ENCODE measurements at regions not wholly inside any gene's neighbourhood (a gene's known extent, or its start where the extent isn't known, plus 50 kb on each side); places are given as distances from the start of the nearest gene placed in this dataset.

DNA sequence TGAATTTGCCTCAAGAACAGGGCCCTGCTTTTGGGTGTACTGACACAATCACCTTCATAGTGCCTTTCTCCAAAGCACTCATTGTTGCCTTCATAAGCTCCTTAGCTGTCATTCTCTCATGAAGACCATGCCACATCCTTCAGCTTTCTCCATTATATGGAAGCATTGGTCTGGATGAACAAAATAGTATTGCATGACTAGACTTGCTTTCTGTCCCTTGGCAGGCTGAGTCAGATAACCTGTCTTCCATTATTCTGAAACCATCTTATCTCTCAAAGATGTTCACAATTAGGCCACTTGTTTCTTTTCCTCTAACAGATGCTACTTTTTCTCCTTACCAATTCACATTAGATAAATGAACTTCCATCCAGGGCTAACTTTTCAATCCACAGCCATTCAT is 297.9 kb downstream of the IRX1 start:
- no peaks in the 10 kb centered on the region for H3K36me3 ChIP-seq
- H3K27me3 ChIP-seq = no peaks in the 10 kb centered on the region
- H3K27ac ChIP-seq = no peak overlapping the region
- no peak for TF ChIP-seq CTCF (IDR thresholded peaks at IDR 0.05)
- H3K4me1 ChIP-seq = no peaks in the 10 kb centered on the region
- H3K4me3 ChIP-seq = no peak overlapping the region
- peaks cover 0 to 10% (median 0%) of the 10 kb centered on the region in 3 donors for H3K9me3 ChIP-seq
- no peak for ATAC-seq

- WGBS, 2 donors (ENCODE audit: low coverage in 1 of 2) = 63 to 67% methylated on average over 1 of the region's 1 CpG
- no peak for ATAC-seq
These were observed 298.3 kb downstream of the IRX1 start for GRCh38 chr5:3893975-3894374.

DNA sequence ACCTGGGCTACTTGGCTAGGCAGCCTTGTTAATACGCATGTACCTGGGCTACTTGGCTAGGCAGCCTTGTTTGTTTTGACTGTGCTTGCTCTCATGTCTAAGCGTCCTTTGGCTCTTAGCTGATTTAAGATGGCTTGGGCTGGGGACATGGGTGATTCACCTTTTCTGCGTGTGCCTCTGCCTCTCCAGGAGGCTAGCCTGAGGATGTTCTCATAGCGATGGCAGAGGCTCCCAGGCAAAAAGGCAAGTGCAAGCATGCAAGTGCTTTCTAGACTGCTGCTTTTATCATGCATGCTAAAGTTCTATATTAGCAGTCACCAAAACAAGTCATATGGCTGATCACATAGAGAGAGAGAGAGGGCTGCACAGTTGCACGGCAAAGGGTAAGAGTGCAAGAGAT is 300.5 kb downstream of the IRX1 start:
- ATAC-seq = no peak
- peaks cover 0 to 10% (median 0%) of the 10 kb centered on the region in 3 donors for H3K9me3 ChIP-seq
- no peaks in the 10 kb centered on the region for H3K27me3 ChIP-seq
- 71 to 73% methylated on average over 4 of the region's 5 CpGs for WGBS, 2 donors (ENCODE audit: low coverage in 1 of 2)
- no peak overlapping the region for H3K27ac ChIP-seq
- TF ChIP-seq CTCF (IDR thresholded peaks at IDR 0.05) (no peak), POLR2A (IDR thresholded peaks at IDR 0.05) (no peak), POLR2AphosphoS5 (IDR thresholded peaks at IDR 0.05) (no peak), EP300 (IDR thresholded peaks at IDR 0.05) (no peak)
- H3K4me3 ChIP-seq = no peak overlapping the region
- no peaks in the 10 kb centered on the region for H3K4me1 ChIP-seq
- H3K36me3 ChIP-seq = no peaks in the 10 kb centered on the region

More at GRCh38 chr5:3893975-3894374, 298.3 kb downstream of the IRX1 start:
- Histone ChIP-seq H3K27ac (no peak overlapping the region), H3K9me3 (peaks cover 0 to 10% (median 0%) of the 10 kb centered on the region in 3 donors), H3K36me3 (no peaks in the 10 kb centered on the region), H3K4me1 (no peaks in the 10 kb centered on the region), H3K27me3 (no peaks in the 10 kb centered on the region), H3K4me3 (no peak overlapping the region)
- no peak for TF ChIP-seq EP300 (IDR thresholded peaks at IDR 0.05)
- no peak for TF ChIP-seq POLR2AphosphoS5 (IDR thresholded peaks at IDR 0.05)
- TF ChIP-seq CTCF (IDR thresholded peaks at IDR 0.05) = no peak
- no peak for TF ChIP-seq POLR2A (IDR thresholded peaks at IDR 0.05)

DNA sequence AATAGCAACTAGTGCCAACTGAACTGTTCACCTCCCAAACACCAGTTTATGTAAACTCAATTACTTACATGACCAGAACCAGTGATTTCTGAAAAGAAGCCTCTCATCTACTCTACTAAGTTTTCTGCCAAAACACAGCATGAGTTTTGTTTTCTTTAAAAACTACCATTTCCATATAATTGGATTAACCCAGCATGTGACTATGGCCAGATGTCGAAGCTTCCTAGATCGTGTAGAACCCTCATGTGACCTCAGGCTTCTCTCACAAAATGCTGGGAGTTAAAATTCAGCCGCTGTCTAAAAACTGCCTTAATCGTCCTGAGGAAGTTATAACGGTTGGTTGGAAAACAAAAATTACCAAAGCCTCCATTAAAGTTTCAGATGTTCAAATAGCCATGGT is 303.5 kb downstream of the IRX1 start:
- TF ChIP-seq POLR2AphosphoS5 (IDR thresholded peaks at IDR 0.05) (no peak), POLR2A (IDR thresholded peaks at IDR 0.05) (no peak), CTCF (IDR thresholded peaks at IDR 0.05) (no peak), EP300 (IDR thresholded peaks at IDR 0.05) (no peak)
- no peaks in the 10 kb centered on the region for H3K4me1 ChIP-seq
- WGBS, 2 donors (ENCODE audit: low coverage in 1 of 2) = 54% methylated on average over 5 of the region's 5 CpGs
- peaks cover 0 to 10% (median 0%) of the 10 kb centered on the region in 3 donors for H3K9me3 ChIP-seq
- no peak overlapping the region for H3K4me3 ChIP-seq
- ATAC-seq = no peak
- H3K27me3 ChIP-seq = no peaks in the 10 kb centered on the region
- H3K27ac ChIP-seq = no peak overlapping the region
- H3K36me3 ChIP-seq = no peaks in the 10 kb centered on the region

- TF ChIP-seq EP300 (IDR thresholded peaks at IDR 0.05) = no peak
- no peak for TF ChIP-seq POLR2AphosphoS5 (IDR thresholded peaks at IDR 0.05)
- no peak for TF ChIP-seq CTCF (IDR thresholded peaks at IDR 0.05)
- TF ChIP-seq POLR2A (IDR thresholded peaks at IDR 0.05) = no peak
These were observed 309.0 kb downstream of the IRX1 start for GRCh38 chr5:3904584-3904983.

More at GRCh38 chr5:3904584-3904983, 309.0 kb downstream of the IRX1 start:
- Histone ChIP-seq H3K4me1 (no peaks in the 10 kb centered on the region), H3K9me3 (no peaks in the 10 kb centered on the region), H3K36me3 (no peaks in the 10 kb centered on the region), H3K27ac (no peak overlapping the region), H3K4me3 (no peak overlapping the region), H3K27me3 (no peaks in the 10 kb centered on the region)
- no peak for ATAC-seq
- WGBS, 2 donors (ENCODE audit: low coverage in 1 of 2) = 79 to 100% methylated on average over 1 to 2 of the region's 8 CpGs
